Stimulated activated CD8-positive, alpha-beta memory T cell treated with anti-CD3 and anti-CD28 coated beads, Interleukin-4, amount 100 ng/mL, for 48 hours (primary cell): ENCODE measurements at regions not wholly inside any gene's neighbourhood (a gene's known extent, or its start where the extent isn't known, plus 50 kb on each side); places are given as distances from the start of the nearest gene placed in this dataset.
"Not testable (repeated sequence)": the region's sequence is repeated elsewhere in the genome, so short reads cannot be mapped to it uniquely, and the experiment has no call there.

Source experiments
- DNase-seq: peaks from one replicate; pipeline ENCODE4 v3.0.0-alpha.2; 2020

DNA sequence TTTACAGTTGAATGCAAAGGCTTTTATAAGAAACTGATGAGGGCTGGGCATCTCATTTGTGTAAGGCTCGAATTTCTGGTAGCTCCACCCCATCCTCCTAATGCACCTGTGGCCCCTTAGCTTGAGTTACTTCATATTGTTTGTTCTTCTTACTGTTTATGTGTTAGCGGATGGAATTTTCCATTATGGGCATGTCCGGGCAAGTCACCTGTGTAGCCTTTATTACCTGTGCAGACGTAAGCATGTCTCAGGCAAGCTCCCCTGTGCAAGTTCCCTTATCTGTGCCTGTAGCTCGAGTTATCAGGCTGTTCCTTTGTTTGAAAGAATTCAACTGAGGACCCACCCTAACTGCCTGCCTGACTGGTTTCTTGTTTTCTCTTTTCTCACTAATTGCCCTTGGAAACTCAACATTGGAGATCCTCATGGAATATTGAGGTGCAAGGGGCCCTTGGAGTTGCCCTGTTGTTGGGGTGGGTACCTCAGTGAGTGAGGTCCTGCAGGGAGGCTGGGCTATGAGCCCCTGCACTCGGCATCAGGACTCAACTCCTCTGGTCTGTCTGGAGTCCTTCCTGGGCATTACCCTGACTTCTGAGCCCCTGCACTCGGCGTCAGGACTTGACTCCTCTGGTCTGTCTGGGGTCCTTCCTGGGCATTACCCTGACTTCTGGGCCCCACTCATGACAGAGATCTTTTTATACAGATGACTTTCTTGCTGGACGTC lies 207.9 kb upstream of the SULF2 start:
- no peak for DNase-seq

- no peak for DNase-seq
These were observed 206.7 kb upstream of the SULF2 start for GRCh38 chr20:47991875-47992488.

GRCh38 chr20:47990507-47991150 lies 205.3 kb upstream of the SULF2 start:
- no peak for DNase-seq

DNA sequence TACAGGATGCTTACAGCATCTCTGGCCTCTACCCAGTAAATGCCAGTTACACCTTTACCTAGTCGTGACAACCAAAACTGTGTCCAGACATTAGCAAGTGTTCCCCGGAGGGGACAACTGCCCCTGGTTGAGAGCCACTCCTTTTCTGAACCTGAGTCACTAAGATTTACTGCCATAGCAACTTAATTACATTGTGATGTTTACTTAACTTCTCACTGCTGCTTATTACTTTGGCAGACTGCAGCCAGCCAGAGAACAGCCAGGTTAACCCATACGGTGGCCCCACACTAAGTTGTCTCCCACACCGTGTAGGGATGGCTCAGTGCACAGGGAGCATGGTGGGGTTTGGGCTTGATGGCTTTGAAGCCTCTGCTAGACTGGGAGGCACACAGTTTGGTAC lies 204.7 kb upstream of the SULF2 start:
- DNase-seq = no peak

DNA sequence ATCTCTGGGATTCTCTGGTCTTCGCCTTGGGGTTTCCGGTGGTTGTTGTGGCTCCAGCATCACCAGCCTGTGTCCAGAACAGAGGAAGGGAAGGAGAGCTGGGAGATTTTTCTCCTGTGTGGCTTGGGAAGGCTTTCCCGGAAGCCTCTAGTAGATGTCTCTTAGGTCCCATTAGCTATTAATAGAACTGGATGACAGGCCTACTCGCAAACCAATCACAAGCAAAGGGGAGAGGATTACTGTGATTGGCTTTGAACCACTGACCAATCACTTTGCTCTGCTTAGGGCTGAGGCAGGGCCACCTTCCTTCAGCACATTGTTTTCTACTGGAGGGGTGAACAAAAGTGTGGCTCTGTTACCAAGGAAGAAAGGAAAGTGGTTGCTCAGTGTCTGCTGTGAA lies 203.4 kb upstream of the SULF2 start:
- DNase-seq = no peak

DNA sequence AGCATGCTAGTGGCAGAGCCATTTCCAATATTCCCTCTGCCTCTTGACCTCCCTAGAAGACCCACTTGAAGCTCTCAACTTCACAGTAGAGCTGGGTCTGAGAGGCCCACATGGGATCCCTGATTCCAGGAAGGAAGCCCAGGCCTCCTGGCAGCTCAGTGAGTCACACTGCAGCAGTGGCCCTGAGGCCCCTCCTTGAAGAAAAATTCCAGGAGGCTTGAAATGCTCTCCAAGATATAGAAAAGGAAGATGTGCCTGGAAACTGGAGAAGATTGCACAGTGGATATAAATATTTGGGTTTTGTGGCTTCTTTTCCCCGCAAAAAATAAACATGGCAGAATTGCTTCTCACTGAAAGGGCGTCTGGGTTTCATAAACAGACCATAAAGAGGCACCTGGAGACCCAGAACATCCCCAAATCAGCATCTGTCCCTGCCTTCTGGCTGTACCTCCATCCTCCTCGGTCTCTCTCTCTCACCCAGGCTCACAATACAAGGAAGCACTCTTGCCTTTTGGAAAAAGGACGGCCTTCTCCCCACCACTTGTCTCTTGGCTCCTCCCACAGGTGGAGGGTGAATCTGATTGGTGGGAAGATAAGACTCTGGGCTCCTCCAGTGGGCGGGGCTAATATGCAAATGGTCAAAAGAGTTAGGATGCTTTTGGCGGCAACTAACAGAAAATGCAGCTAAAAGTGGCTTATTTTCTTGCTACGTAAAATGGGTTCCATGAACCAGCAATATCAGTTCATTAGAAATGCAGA lies 200.0 kb upstream of the SULF2 start:
- no peak for DNase-seq

- no peak for DNase-seq
These were observed 199.2 kb upstream of the SULF2 start for GRCh38 chr20:47984437-47984836.

- not testable (repeated sequence) for DNase-seq
These were observed 198.4 kb upstream of the SULF2 start for GRCh38 chr20:47983642-47984041.

- DNase-seq = no peak
These were observed 197.5 kb upstream of the SULF2 start for GRCh38 chr20:47982574-47983360.

GRCh38 chr20:47981222-47981621 lies 195.9 kb upstream of the SULF2 start:
- DNase-seq = no peak

- DNase-seq = no peak
These were observed 195.3 kb upstream of the SULF2 start for GRCh38 chr20:47980336-47981177.

GRCh38 chr20:47979361-47980095 lies 194.2 kb upstream of the SULF2 start:
- DNase-seq = not testable (repeated sequence)

GRCh38 chr20:47978428-47979120 lies 193.3 kb upstream of the SULF2 start:
- DNase-seq = not testable (repeated sequence)

DNA sequence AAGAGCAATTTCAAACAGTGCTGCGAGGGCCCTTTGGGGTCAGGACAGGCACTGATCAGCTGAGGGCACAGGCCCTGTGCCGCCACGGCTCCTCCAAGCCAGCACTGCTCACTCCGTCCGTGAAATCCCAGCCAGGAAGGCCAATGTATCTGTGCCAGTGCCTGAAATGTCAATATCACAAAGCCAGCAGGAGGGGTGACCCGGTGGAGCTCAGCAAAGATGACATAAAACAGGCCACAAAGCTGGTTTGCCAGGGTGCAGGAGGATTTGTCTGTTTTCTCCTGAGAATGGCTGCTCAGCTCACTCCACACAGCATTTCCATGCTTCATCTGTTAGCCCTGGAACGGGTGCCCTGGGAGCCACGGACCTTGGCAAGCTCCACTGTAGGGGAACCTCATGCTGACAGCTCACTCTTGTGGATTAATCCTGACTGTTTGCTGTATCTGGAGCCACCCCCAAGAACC lies 192.5 kb upstream of the SULF2 start:
- DNase-seq = not testable (repeated sequence)

- not testable (repeated sequence) for DNase-seq
These were observed 191.9 kb upstream of the SULF2 start for GRCh38 chr20:47977017-47977788.

GRCh38 chr20:47974234-47974878 lies 189.1 kb upstream of the SULF2 start:
- no peak for DNase-seq

DNA sequence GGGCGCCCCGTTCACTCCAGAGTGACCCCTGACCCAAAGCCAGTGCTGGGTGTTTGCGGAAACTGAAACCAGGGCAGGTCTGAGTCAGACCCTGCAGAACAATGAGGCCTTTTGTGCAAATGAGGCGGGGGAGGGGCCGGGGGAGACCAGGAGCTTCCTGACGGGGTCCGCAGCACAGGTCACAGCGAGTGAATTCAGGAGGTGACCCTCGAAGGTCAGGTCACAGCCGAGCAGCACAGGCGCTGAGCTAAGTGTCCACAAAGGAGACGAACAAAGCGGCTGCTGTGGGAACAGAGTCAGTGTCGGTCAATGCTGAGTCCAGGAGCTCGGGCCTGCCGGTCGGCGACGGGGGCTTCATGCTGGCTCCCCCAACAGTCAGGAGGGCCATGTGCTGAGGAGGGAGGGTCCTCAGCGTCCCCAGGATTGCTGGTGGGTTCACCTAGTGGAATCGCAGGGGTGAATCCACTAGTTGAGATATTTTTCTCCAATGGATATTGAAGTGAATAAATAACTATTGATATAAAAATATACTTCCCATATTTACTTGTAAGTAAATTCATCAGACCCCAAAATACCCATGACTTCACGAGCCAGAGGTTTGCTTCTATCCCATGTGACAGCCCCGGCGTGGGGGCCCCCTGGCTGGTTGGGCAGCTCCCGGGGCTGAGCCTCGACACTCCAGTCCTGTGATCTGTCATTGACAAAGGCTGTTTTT lies 188.4 kb upstream of the SULF2 start:
- DNase-seq = no peak

- no peak for DNase-seq
These were observed 187.6 kb upstream of the SULF2 start for GRCh38 chr20:47972916-47973309.
